SK-N-MC (cell line): ENCODE measurements at regions not wholly inside any gene's neighbourhood (a gene's known extent, or its start where the extent isn't known, plus 50 kb on each side); places are given as distances from the start of the nearest gene placed in this dataset.

Experiments used
- EZH2 ChIP-seq: fragments of 200-600 bp; sonication (generic); IDR thresholded peaks from one replicate; pipeline ENCODE4 v1.6.1; 2017; ENCODE audit warnings: antibody characterized with exemption
- FOXP2 ChIP-seq: optimal IDR thresholded peaks from 2 replicates; pipeline ENCODE3; 2011; ENCODE audit warnings: mild to moderate bottlenecking, moderate library complexity; ENCODE audit not compliant: insufficient read depth; ENCODE audit errors: extremely low read length, control extremely low read depth
- POLR2AphosphoS5 ChIP-seq: IDR thresholded peaks from 2 replicates; pipeline ENCODE4 v1.6.1; 2012; ENCODE audit warnings: mild to moderate bottlenecking, low read depth, low read length, borderline replicate concordance

DNA sequence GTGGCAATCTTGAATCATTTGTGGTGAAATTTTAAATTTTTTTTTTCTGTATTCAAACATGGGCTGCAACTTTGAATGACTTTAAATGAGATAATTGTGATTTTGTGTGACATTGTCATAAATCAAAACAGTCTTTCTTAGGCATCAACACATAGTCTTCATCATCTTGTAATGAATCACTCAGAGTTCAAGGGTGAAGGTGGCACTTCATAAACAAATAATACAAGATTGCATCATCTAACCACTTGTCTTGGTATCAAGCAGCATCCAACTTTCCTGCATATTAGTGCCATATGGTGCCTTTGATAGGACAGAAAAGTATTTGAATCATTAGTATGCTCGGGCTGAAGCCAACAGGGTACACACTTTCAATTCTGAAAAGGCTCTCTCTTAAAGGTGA is 392.4 kb upstream of the GOT2 start:
- no peak for TF ChIP-seq POLR2AphosphoS5
- no peak for TF ChIP-seq EZH2
- no peak for TF ChIP-seq FOXP2
